ENCODE measurements at regions not wholly inside any gene's neighbourhood (a gene's known extent, or its start where the extent isn't known, plus 50 kb on each side); places are given as distances from the start of the nearest gene placed in this dataset.

- no peak for DNase-seq
These were observed 438.5 kb downstream of the MATN1 start for GRCh38 chr1:30284728-30285475.

- no peak for DNase-seq
These were observed 439.2 kb downstream of the MATN1 start for GRCh38 chr1:30284226-30284625.

- no peak for DNase-seq
These were observed 440.0 kb downstream of the MATN1 start for GRCh38 chr1:30283199-30283962.

GRCh38 chr1:30280572-30280971 is 442.8 kb downstream of the MATN1 start:
- no peak for DNase-seq

- no peak for DNase-seq
These were observed 445.5 kb downstream of the MATN1 start for GRCh38 chr1:30277911-30278310.

GRCh38 chr1:30277415-30277814 is 446.0 kb downstream of the MATN1 start:
- DNase-seq = no peak

- DNase-seq = no peak
These were observed 447.2 kb downstream of the MATN1 start for GRCh38 chr1:30275926-30276764.

- no peak for DNase-seq
These were observed 448.3 kb downstream of the MATN1 start for GRCh38 chr1:30274976-30275621.

- no peak for DNase-seq
These were observed 449.0 kb downstream of the MATN1 start for GRCh38 chr1:30274173-30274970.

GRCh38 chr1:30273456-30273855 is 449.9 kb downstream of the MATN1 start:
- DNase-seq = no peak

- DNase-seq = no peak
These were observed 450.4 kb downstream of the MATN1 start for GRCh38 chr1:30273021-30273325.

GRCh38 chr1:30272277-30273020 is 450.9 kb downstream of the MATN1 start:
- no peak for DNase-seq

- no peak for DNase-seq
These were observed 451.7 kb downstream of the MATN1 start for GRCh38 chr1:30271401-30272276.

GRCh38 chr1:30270461-30270860 is 452.9 kb downstream of the MATN1 start:
- no peak for DNase-seq

- no peak for DNase-seq
These were observed 454.3 kb downstream of the MATN1 start for GRCh38 chr1:30268923-30269666.

- no peak for DNase-seq
These were observed 455.5 kb downstream of the MATN1 start for GRCh38 chr1:30267856-30268255.

GRCh38 chr1:30267046-30267445 is 456.3 kb downstream of the MATN1 start:
- no peak for DNase-seq

GRCh38 chr1:30265127-30266070 is 458.0 kb downstream of the MATN1 start:
- DNase-seq = no peak

Measured in inflammatory macrophage (primary cell).